GM18502 (cell line): ENCODE measurements at regions not wholly inside any gene's neighbourhood (a gene's known extent, or its start where the extent isn't known, plus 50 kb on each side); places are given as distances from the start of the nearest gene placed in this dataset.
"Not testable (repeated sequence)": the region's sequence is repeated elsewhere in the genome, so short reads cannot be mapped to it uniquely, and the experiment has no call there.

Source experiments
- ATAC-seq: cut with Tn5 transposase; IDR thresholded peaks from one replicate; pipeline ENCODE4 v1.9.1; 2021; ENCODE audit warnings: mild to moderate bottlenecking; ENCODE audit not compliant: unreplicated experiment, poor library complexity

DNA sequence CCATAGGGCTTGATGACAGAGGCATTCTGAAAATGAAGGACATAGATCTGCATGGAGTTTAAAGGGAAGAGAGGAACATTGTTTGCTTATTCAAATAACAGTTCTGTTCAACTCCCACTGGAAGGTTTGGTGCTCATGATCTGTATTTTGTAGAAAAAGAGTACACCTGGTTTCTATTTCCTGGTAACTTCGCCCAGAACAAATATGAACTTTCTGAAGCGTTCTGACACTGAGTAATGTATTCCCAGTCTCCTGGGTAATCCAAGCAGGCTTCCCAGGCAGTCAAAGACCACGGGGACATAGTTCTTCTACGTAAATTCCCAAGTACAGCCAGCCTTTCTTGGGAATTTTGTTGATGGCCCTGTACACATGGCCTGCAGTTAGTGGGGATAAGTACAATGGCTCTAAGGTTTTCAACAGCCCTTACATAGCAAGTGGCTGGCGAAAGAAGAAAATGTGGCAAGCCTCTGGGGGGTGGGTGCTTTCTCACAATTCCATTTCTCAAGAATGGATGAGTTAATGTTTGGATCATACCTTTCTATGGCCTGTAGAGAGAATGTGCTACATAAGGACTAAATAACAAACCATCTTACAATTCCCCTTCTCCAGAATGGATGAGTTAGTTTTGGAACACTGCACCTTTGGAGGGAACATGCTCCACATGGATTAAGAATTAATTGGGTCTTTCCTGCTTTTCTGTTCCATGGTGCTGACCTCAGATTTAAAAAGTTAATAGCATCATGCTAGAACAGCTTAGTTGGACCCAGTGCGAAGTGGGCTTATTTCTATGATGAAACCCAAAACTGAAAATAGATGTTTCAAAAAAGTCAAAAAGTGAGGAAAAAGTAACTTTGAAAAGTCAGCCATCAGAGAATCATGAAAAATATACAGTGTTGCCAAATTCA is 52.7 kb downstream of the COL6A6 start:
- no peak for ATAC-seq

DNA sequence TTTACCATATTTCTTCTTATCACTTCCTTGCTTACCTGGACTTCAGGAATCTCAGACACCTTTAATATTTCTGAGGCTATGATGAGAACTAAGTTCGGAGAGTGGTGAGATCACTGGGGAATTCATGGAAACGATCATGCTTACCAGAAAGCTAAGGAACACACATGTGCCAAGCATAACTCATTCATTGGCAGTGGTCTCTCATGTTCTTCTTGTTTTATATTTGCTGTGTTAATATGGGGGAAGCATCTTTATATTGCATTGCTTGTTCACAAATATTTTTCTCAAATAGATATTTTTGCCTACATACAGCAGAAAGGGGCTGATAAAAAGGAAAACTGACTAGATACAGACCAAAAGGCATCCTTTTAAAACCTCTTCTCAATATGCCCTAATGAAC is 55.8 kb downstream of the COL6A6 start:
- no peak for ATAC-seq

DNA sequence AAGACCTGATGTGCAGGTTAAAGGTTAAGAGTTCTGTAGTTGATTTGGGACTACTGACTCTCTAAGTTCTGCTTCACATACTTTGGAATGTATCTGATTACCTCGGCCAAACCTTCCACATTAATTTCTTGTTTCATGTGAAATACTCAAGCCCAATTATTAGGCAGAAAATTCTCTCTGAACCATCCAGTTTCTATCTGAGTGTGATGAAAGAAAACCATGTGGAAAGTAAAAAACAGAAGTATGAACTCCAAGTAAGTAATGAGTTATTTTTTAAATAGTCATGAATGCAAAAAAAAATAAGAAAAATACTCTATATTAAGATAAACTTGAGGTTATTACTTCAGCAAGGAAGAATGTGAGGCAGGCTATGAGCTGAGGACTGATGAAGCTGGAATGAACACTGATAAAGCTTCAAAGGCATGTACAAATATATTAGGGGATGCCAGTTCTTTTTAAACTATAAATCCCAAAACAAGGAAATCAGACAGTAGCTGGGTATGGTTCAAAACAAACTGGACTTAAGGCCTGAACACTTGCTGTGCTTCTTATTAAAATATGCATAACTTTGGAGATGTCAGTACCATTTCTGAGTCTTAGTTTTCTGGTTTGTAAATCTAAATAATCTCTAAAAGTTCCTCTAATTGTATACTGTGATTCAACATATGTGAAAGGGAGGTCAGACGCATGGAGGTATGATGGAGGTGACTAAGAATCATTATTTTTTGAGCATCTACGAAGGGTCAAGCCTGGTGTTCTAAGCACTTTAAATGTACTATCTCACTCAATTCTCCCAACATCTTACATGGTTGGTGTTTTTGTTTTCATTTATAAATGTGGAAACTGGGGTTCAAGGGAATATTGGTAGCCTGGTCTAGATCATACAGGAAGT is 59.6 kb downstream of the COL6A6 start:
- ATAC-seq: no peak

DNA sequence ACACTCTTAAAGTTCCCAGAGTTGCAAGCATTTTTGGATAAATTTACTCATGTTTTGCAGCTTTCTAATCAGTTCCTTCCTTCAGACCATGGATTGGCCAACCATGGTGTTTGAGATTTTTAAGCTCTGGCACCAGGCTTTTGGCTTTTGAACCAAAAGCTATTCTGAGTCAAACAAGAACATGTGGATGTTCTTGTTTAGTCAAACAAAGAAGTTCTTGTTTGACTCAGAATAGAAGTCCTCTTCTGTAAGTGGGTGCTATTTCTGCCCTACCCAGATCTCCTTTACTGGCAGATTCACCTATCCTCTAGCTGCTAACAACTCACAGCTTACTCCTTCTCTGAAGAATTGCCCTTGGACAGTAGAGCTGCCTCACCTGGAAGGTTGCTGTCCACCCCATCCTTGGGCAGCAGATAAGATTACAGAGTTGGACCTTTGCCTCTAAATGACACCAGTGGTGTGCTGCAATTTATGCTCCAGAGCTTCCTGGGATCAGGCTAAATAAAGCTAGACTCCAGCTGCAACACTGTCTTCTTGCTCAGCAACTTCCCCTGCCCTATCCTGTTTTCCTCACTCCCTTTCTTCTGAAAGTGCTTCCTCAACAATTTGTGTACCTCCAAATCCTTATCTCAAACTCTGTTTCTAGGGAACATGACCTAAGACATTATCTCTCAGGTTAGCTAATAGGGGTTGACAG is 65.6 kb downstream of the COL6A6 start:
- peak; percentile 88 for ATAC-seq

DNA sequence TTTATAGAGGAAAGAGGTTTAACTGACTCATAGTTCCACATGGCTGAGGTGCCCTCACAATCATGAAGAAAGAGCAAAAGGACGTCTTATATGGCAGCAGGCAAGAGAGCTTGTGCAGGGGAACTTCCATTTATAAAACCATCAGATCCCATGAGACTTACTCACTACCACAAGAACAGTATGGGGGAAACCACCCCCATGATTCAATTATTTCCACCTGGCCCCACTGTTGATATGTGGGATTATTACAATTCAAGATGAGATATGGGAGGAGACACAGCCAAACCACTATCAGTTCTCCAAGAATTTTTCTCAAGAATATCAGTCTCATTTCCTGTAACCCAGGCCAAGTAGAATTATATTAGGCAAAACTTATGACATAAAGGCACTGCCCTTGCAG is 77.8 kb downstream of the COL6A6 start:
- ATAC-seq: not testable (repeated sequence)

DNA sequence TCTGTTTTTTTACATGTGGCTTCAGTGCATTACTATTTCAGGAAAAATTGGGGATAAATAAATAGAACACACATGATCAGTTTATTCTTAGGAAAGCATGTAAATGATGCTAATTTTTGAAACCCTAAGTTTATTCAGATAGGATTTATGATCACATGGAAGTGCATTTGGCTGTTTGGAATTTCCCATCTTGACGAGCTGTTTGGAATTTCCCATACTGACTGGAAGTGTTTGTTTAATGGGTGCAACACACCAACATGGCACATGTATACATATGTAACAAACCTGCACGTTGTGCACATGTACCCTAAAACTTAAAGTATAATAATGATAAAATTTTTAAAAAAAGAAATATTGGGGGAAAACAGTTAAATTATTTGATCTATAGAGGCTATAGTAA is 79.5 kb downstream of the COL6A6 start:
- no peak for ATAC-seq

DNA sequence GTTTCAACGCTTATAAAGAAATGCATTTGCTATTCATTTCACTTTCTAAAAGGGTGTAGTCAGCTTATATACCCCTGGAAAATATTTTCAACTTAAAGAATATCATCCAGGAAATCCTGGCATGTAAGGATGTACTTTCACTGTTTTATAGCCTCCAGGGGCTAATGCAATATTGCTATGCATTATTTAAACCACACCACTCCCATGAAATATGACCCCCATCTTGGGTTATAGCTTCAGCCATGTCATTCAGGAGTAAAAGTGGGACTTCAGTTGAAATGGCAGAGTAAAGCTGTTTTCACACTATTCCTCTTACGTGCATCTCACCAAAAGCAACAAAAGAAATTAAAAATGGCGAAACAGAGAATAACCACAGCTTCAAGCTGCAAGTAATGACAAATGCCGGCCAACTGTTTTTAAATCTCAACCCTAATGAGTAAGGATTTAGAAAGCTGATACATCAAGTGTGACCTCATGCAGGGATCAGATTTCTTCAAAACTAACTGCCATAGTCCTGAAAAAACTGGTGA is 84.5 kb downstream of the COL6A6 start:
- ATAC-seq: no peak

DNA sequence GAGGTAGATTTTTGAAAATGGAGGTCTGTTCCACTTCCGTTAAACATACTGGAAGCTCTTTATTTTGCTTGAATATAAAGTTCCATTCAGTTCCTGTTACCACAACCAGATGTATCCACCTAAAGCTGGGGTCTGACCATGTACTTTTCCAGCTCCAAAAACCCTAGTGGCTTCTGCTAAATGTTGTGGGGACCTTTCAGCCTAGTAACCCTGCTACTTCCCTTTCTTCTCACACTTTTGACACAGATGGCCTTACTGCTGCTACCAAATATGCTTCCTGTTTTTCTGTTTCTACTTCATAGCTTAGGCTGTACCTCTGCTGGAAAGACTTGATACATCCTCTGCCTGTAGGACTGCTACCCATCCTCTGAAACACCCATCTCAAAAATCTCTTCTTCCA is 87.8 kb downstream of the COL6A6 start:
- ATAC-seq: no peak

DNA sequence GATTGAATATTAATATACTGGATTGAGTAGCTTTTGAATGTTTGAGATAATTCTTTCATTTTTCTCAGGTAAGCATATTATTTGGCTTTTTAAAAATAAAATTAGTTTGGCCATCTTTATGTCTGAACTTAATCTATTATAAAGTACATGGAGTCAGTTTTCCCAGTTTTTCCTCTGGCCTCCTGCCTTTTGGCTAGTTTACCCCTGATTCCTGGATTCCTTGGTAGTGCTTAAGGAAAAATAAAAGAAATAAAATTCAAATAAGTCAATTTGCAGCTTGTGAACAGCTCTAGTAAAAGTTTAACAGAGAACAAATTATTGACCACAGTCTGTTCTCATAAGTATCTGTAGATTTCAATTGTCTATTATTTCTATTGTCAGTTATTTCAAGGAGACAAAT is 89.4 kb downstream of the COL6A6 start:
- ATAC-seq: no peak

DNA sequence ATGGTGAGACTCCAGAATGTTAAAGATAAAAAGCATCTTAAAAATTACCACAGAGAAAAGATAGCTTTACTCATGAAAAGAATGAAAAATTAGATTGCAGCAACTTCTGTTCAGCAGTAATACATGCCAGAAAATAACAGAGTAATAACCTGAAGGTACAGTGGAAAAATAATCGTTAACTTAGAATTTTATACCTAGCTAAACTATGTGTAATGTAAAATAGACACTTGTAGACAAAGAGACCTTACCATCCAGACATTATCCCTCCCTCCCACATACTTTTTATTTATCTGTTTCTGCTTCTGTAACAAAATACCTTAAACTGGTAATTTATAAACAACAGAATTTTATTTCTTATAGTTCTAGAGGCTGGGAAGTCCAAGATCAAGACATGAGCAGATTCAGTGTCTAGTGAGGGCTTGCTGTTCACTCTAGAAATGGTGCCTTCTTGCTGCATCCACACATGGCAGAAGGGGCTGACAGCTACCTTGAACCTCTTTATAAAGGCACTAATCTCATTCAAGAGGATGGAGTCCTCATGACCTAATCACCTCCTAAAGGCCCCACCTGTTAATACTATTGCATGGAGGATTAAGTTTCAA is 90.7 kb downstream of the COL6A6 start:
- no peak for ATAC-seq

DNA sequence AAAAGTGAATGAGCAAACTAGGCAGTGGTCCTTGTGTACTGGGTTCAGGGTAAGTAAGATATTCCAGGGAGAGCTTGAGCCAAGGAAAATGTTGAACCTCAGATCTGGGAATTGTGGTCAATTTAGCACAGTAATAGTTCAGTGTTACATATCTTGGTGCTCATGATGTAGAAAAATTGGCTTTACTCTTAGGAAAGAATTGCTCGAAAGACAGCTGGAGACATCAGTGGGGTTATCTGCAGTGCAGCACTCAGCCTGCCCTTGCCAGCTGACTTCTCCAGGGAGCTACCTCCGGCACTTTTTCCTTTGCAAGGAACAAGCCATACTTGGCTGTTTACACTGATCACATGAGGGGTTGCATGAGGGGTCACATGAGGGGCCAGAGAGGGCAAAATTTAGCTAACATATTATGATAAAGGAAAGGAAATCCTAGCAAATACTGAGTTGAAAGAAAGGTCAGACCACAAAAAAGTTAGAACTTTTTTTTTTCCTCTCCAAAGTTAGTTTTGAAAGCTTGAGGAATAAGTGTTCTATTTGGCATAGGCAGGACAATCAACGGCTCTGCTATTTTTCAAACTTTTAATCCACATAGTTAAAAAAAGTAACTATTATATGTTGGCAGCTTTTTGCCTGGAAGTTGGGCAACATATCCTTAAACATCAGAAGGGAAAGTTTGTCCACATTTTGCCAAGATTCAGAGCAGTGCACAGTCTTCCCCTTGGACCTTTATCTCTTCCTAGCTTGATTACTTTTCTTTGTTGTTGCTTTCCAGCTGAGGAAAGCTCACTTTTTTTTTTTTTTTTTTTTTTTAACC is 92.4 kb downstream of the COL6A6 start:
- ATAC-seq: no peak

DNA sequence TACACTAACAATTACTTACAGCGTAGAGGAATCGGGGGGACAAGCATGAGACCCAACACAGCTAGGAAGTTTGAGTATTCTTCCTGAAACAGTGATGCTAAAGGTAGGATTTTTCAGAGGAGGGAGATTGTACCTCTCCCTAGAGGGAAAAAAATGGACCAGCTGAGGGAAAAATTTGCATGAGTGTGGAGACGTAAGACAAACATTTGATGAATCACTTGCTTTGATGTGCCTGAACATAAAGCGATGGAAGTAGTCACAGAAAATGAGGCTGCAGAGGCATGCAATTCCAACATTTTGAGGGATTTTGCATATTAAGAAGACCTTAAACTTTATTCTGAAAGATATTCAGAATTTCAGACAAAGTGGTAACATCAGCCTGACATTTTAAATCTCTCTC is 102.2 kb downstream of the COL6A6 start:
- ATAC-seq: no peak

DNA sequence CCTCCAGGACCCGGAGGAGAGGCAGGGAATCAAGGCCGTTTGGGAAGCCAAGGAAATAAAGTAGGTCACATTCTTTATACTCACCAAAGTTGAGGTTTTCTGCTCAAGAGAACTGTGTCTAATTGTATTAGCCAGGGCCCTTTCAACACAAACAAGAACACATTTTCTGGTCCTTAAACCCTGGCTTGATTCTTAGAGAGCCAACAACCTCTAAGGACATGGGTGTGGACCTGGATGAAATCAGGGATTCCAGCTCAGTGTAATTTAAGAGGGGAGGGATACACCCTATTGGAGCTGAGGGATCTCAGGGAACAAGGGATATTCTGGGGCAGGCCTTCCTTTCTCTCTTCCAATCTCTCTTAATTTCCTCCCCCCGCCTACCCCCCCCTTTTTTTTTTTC is 104.8 kb downstream of the COL6A6 start:
- no peak for ATAC-seq

DNA sequence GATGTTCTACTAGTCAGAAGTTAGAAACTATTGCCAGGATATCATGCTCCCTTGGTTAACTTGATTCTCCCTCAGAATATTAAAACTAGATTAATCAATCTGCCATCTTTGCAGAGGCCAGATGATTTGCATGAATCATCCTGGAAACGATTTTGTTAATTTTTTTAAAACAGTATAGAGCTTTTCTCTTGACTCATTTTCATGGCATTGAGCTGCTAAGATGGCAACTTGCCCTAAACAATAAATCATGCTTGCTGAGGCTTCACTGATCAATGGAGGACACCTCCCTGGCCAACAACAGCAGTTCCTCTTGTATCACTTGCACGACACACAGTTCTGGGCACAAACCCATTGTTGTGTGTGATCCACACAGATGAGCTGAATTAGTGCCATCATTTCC is 109.1 kb downstream of the COL6A6 start:
- ATAC-seq: no peak

DNA sequence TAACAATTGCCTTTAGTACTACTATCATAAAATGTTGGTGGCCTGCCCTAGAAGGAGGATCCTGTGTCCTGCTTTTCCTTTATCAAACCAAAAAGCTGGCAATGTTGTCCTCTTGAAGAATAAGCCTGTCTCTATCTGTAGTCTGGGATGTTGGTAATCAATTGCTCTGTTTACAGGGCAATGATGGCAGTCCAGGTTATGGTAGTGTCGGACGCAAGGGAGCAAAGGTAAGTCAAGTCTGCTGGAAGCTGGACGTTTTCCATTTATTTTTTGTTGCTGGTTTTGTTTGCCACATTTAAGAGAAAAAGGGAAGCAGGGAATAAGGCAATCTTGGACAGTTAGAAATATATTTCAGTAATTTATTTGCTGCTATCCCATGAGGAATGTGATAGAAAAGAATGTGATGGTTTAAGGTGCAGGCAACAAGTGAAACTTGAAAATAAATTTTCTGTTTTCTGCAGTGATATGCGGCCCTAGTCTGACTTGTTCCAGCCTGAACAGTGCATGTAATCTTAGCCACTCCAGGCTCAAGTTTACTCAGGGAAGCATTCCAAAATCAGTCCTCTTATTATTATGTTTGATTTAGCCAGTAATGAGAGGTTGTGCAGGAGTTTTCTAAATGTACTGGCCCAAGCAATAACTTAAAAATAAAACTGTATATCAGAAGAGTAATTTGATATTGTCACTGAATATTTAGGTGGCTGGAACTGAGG is 110.3 kb downstream of the COL6A6 start:
- ATAC-seq: no peak

DNA sequence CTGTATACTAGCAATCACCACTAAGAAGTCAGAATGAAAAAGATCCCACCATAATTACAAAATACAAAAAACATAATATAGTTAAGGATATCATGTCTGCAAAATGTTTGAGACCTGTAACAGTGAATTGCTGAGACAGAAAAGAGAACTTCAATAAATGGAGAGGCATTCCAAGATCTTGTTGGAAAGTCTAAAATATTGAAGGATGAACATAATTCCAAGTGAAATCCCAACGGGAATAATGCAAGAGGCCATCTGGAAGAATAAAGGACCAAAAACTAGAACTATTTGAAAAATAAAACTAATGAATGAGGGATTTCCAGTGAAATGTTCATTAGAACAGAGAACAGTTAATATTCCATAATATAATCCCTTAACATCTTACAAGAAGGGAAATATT is 110.9 kb downstream of the COL6A6 start:
- ATAC-seq: no peak
